ENCODE measurements at regions not wholly inside any gene's neighbourhood (a gene's known extent, or its start where the extent isn't known, plus 50 kb on each side); places are given as distances from the start of the nearest gene placed in this dataset.

- intact Hi-C loops (cut with DNase I; ENCODE audit: low total_unique reads) = no loop called here
- Histone ChIP-seq H3K9me3 (peaks cover 0 to 6% (median 0%) of the 10 kb centered on the region in 8 donors), H3K27ac (no peak overlapping the region), H3K4me1 (peaks cover 0 to 10% (median 0%) of the 10 kb centered on the region in 6 donors), H3K27me3 (replicated peaks in 1 of 7) (peaks cover 0 to 85% (median 13%) of the 10 kb centered on the region in 7 donors), H3K36me3 (no peaks in the 10 kb centered on the region), H3K4me3 (no peak overlapping the region)
- no peak for DNase-seq
- TF ChIP-seq, protein P1, sequence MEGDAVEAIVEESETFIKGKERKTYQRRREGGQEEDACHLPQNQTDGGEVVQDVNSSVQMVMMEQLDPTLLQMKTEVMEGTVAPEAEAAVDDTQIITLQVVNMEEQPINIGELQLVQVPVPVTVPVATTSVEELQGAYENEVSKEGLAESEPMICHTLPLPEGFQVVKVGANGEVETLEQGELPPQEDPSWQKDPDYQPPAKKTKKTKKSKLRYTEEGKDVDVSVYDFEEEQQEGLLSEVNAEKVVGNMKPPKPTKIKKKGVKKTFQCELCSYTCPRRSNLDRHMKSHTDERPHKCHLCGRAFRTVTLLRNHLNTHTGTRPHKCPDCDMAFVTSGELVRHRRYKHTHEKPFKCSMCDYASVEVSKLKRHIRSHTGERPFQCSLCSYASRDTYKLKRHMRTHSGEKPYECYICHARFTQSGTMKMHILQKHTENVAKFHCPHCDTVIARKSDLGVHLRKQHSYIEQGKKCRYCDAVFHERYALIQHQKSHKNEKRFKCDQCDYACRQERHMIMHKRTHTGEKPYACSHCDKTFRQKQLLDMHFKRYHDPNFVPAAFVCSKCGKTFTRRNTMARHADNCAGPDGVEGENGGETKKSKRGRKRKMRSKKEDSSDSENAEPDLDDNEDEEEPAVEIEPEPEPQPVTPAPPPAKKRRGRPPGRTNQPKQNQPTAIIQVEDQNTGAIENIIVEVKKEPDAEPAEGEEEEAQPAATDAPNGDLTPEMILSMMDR (IDR thresholded peaks at IDR 0.05 in 8 of 11, conservative IDR thresholded peaks at IDR 0.05 in 3 of 11) = no peak
- TF ChIP-seq POLR2AphosphoS5 (IDR thresholded peaks at IDR 0.05) (no peak), POLR2A (IDR thresholded peaks at IDR 0.05) (no peak)
- WGBS, 5 donors = 19 to 24% (median 23%) methylated on average over 8 of the region's 8 CpGs
These were observed 97.3 kb downstream of the ANKRD60 start for GRCh38 chr20:58131151-58131550.

GRCh38 chr20:58130581-58130980 lies 97.9 kb downstream of the ANKRD60 start:
- intact Hi-C loops (cut with DNase I; ENCODE audit: low total_unique reads) = no loop called here
- no peak overlapping the region for H3K4me3 ChIP-seq
- H3K27me3 ChIP-seq (replicated peaks in 1 of 7) = peaks cover 0 to 80% (median 13%) of the 10 kb centered on the region in 7 donors
- H3K9me3 ChIP-seq = peaks cover 0 to 12% (median 3%) of the 10 kb centered on the region in 8 donors
- H3K4me1 ChIP-seq = peaks cover 0 to 10% (median 0%) of the 10 kb centered on the region in 6 donors
- H3K27ac ChIP-seq = no peak overlapping the region
- TF ChIP-seq, protein P1 (IDR thresholded peaks at IDR 0.05 in 8 of 11, conservative IDR thresholded peaks at IDR 0.05 in 3 of 11) = no peak
- TF ChIP-seq POLR2A (IDR thresholded peaks at IDR 0.05) (no peak), POLR2AphosphoS5 (IDR thresholded peaks at IDR 0.05) (no peak)
- WGBS, 5 donors = 76 to 87% (median 83%) methylated on average over 14 of the region's 14 CpGs
- no peaks in the 10 kb centered on the region for H3K36me3 ChIP-seq
- no peak for DNase-seq

GRCh38 chr20:58130156-58130555 lies 98.3 kb downstream of the ANKRD60 start:
- intact Hi-C loops (cut with DNase I; ENCODE audit: low total_unique reads) = no loop called here
- H3K36me3 ChIP-seq = no peaks in the 10 kb centered on the region
- H3K27me3 ChIP-seq (replicated peaks in 1 of 7) = peaks cover 0 to 76% (median 13%) of the 10 kb centered on the region in 7 donors
- no peak overlapping the region for H3K4me3 ChIP-seq
- DNase-seq = no peak
- 92 to 96% (median 95%) methylated on average over 8 of the region's 8 CpGs for WGBS, 5 donors
- TF ChIP-seq POLR2AphosphoS5 (IDR thresholded peaks at IDR 0.05) = no peak
- TF ChIP-seq, protein P1 (IDR thresholded peaks at IDR 0.05 in 8 of 11, conservative IDR thresholded peaks at IDR 0.05 in 3 of 11) = no peak
- TF ChIP-seq POLR2A (IDR thresholded peaks at IDR 0.05) = no peak
- H3K27ac ChIP-seq = no peak overlapping the region
- H3K4me1 ChIP-seq = peaks cover 0 to 10% (median 0%) of the 10 kb centered on the region in 6 donors
- peaks cover 0 to 16% (median 7%) of the 10 kb centered on the region in 8 donors for H3K9me3 ChIP-seq

DNA sequence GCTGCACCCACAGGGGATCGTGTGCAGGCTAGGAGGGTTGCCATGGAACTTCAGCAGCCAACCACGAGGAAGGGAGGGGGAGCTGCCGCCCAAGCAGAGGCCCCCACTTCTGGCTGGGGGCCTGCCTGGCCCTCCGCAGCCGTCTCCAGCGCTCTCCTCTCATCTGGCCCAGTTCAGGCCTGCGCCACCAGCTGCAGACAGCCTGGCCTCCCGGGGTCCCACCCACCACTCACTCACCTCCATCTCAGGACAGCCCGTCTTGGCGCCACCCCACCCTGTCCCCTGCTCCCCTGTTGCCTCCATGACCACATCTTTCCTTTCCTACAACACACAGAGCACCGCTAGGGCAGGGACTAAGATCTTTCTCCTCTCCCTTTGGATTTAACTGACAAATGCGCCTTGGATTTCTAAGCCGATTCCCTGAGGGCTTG lies 98.7 kb downstream of the ANKRD60 start:
- DNase-seq = no peak
- H3K4me1 ChIP-seq = peaks cover 0 to 10% (median 0%) of the 10 kb centered on the region in 6 donors
- peaks cover 0 to 20% (median 11%) of the 10 kb centered on the region in 8 donors for H3K9me3 ChIP-seq
- H3K27me3 ChIP-seq (replicated peaks in 1 of 7) = peaks cover 0 to 71% (median 13%) of the 10 kb centered on the region in 7 donors
- intact Hi-C loops (cut with DNase I; ENCODE audit: low total_unique reads) = no loop called here
- no peaks in the 10 kb centered on the region for H3K36me3 ChIP-seq
- no peak overlapping the region for H3K4me3 ChIP-seq
- 60 to 73% (median 73%) methylated on average over 12 to 13 of the region's 13 CpGs for WGBS, 5 donors
- H3K27ac ChIP-seq = no peak overlapping the region
- TF ChIP-seq POLR2AphosphoS5 (IDR thresholded peaks at IDR 0.05) = no peak
- TF ChIP-seq POLR2A (IDR thresholded peaks at IDR 0.05) = no peak
- TF ChIP-seq, protein P1 (IDR thresholded peaks at IDR 0.05 in 8 of 11, conservative IDR thresholded peaks at IDR 0.05 in 3 of 11) = no peak
